ENCODE measurements at regions not wholly inside any gene's neighbourhood (a gene's known extent, or its start where the extent isn't known, plus 50 kb on each side); places are given as distances from the start of the nearest gene placed in this dataset.

DNA sequence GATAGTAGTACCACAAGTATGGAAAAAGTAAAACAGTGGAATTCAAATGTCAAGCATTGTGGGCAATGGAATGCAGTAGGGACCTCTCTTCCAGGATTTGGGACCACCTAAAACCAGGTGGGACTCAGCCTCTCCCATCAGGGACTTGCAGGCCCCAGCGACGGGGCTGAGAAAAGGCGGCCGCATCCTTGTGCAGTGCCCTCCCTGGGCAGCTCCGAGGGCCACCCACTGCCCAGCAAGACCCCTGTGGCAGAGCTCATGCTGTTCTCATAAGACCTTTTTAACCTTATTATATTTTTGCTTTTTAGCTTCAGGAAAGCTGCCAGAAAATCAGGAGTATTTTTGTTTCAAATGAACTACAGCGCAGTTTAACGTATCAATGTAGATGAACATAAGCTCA lies 142.6 kb upstream of the RPS6KA2 start:
- no peak overlapping the region for H2BK12ac ChIP-seq (ENCODE audit: insufficient read length, low read depth, low read length)
- no peak overlapping the region for H2AFZ ChIP-seq (ENCODE audit: low read length)
- no peaks in the 10 kb centered on the region for H3K79me2 ChIP-seq (ENCODE audit: insufficient read depth, low read length)
- H3K27me3 Mint-ChIP-seq (ENCODE audit: low read depth), result peaks cover 8% of the 10 kb centered on the region
- no peak overlapping the region for H3T11ph ChIP-seq (ENCODE audit: low read length)
- no peaks in the 10 kb centered on the region; a peak in 1 of 7 replicates for H3K36me3 Mint-ChIP-seq (ENCODE audit: insufficient read depth in 1 of 3, low read depth in 3 of 3)
- H4K5ac ChIP-seq (ENCODE audit: insufficient read length, low read depth, low read length), result no peak overlapping the region
- H3K18ac ChIP-seq (ENCODE audit: insufficient read length, low read depth, low read length), result no peak overlapping the region
- H3K23ac ChIP-seq (ENCODE audit: insufficient read length, low read depth, low read length), result no peak overlapping the region
- no peak overlapping the region for H3K14ac ChIP-seq (ENCODE audit: insufficient read depth, low read length)
- no peak overlapping the region for H3K27ac ChIP-seq (ENCODE audit: insufficient read length, low read depth, low read length)
- H2BK120ac ChIP-seq (ENCODE audit: low read depth, low read length, poor library complexity, severe bottlenecking), result no peak overlapping the region
- no peak for DNase-seq
- no peak overlapping the region for H4K8ac ChIP-seq (replicated peaks; ENCODE audit: insufficient read length, low read depth, low read length)
- H4K91ac ChIP-seq (ENCODE audit: insufficient read length, low read depth, low read length), result no peak overlapping the region
- no peak overlapping the region for H3K56ac ChIP-seq (ENCODE audit: insufficient read length, low read depth, low read length)
- no peaks in the 10 kb centered on the region for H3K23me2 ChIP-seq (ENCODE audit: insufficient read length, low read depth, low read length, poor library complexity, severe bottlenecking)
- no peak overlapping the region for H2BK15ac ChIP-seq (ENCODE audit: low read depth, low read length)
- no peak overlapping the region for H3K9ac ChIP-seq (ENCODE audit: extremely low read depth, insufficient read length, low read length)
- H2BK5ac ChIP-seq (ENCODE audit: insufficient read length, low read length), result no peak overlapping the region
- peaks cover 34 to 39% of the 10 kb centered on the region in 2 experiments for H3K4me1 Mint-ChIP-seq
- peaks cover 5% of the 10 kb centered on the region; the same call in 1 of the 2 replicates for H3K4me1 ChIP-seq (ENCODE audit: insufficient read depth, low read length)
- H3K9me3 Mint-ChIP-seq, result peaks cover 0 to 3% of the 10 kb centered on the region in 2 experiments; a peak in 1 of 5 replicates
- no peaks in the 10 kb centered on the region for H3K79me1 ChIP-seq (ENCODE audit: insufficient read depth, low read depth, low read length, poor library complexity, severe bottlenecking)
- H3K27me3 ChIP-seq (ENCODE audit: insufficient read depth, low read length), result no peaks in the 10 kb centered on the region
- H2BK20ac ChIP-seq (ENCODE audit: low read depth, low read length, poor library complexity, severe bottlenecking), result no peak overlapping the region
- TF ChIP-seq, protein P1, sequence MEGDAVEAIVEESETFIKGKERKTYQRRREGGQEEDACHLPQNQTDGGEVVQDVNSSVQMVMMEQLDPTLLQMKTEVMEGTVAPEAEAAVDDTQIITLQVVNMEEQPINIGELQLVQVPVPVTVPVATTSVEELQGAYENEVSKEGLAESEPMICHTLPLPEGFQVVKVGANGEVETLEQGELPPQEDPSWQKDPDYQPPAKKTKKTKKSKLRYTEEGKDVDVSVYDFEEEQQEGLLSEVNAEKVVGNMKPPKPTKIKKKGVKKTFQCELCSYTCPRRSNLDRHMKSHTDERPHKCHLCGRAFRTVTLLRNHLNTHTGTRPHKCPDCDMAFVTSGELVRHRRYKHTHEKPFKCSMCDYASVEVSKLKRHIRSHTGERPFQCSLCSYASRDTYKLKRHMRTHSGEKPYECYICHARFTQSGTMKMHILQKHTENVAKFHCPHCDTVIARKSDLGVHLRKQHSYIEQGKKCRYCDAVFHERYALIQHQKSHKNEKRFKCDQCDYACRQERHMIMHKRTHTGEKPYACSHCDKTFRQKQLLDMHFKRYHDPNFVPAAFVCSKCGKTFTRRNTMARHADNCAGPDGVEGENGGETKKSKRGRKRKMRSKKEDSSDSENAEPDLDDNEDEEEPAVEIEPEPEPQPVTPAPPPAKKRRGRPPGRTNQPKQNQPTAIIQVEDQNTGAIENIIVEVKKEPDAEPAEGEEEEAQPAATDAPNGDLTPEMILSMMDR (conservative IDR thresholded peaks at IDR 0.05), result no peak
- no CpG with 5 or more reads among the region's 7 CpGs for WGBS (ENCODE audit: extremely low coverage, insufficient read length, low lambda C conversion rate)
- H3K9me3 ChIP-seq (ENCODE audit: control insufficient read depth, low read depth, low read length), result no peaks in the 10 kb centered on the region
- H2AK5ac ChIP-seq (ENCODE audit: insufficient read length, low read length), result no peak overlapping the region
- no peak overlapping the region for H3K27ac Mint-ChIP-seq
- no peak overlapping the region for H3K4me3 Mint-ChIP-seq
- no peak overlapping the region for H3K4ac ChIP-seq (ENCODE audit: low read depth, low read length)
- H3K4me2 ChIP-seq (ENCODE audit: insufficient read depth, insufficient read length, low read length), result no peak overlapping the region
- H4K20me1 ChIP-seq (ENCODE audit: control insufficient read depth, insufficient read depth, insufficient read length), result no peaks in the 10 kb centered on the region

Measured in H9 (cell line).